NCI-H1092 treated with DMSO at 0.1 percent for 48 hours (cell line): ENCODE measurements at regions not wholly inside any gene's neighbourhood (a gene's known extent, or its start where the extent isn't known, plus 50 kb on each side); places are given as distances from the start of the nearest gene placed in this dataset.

Experiments used
- DNase-seq: peaks from one replicate; lab custom pipeline; 2025; lab: John Stamatoyannopoulos, UW

GRCh38 chr11:92317721-92318120 lies 93.1 kb downstream of the FAT3 start:
- no peak for DNase-seq

GRCh38 chr11:92322225-92322624 lies 97.6 kb downstream of the FAT3 start:
- DNase-seq: no peak

DNA sequence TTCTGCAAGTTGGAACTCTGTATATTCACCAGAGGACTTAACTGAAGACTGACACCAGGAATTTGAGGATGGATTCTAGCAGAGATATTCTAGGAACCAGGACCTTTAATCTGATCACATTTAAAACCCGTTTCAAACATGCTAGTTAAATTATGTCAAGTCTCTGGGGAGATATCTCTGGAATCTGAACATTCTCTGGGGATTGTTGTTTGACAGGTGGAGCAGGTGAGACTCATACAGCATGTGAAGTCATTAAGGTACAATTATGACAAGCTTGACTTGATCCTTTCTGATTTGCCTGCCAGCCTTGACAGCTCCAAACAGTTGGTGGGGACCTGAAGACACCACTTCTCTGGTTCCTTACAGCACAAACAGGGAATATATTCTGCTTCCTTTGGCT lies 100.3 kb downstream of the FAT3 start:
- no peak for DNase-seq

DNA sequence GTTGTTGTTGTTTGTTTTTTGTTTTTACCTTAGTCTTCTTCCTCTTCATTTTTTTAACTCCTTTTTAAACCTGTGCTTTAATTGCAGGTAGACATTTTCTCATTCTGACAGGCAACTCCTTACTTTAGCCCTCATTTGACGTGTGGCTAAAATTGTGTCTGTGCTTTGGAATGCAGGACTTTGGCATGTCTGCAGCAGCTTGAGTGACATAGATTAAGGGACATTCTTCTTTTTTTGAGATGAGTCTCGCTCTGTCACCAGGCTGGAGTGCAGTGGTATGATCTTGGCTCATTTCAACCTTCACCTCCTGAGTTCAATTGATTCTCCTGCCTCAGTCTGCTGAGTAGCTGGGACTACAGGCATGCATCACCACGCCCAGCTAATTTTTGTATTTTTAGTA lies 100.8 kb downstream of the FAT3 start:
- DNase-seq: no peak

DNA sequence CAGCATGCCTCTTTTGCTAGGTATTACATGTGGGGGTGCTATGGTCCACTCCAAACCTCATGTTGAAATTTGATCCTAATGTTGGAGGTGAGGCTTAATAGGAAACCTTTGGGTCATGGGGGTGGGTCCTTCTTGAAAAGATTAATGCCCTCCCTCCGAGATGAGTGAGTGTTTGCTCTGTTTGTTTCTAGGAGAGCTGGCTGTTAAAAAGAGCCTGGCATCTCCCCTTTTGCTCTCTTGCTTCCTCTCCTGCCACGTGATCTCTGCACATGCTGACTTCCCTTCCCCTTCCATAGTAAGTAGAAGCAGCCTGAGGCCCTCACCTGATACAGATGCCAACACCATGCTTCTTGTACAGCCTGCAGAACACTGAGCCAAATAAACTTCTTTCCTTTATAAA lies 104.5 kb downstream of the FAT3 start:
- no peak for DNase-seq

DNA sequence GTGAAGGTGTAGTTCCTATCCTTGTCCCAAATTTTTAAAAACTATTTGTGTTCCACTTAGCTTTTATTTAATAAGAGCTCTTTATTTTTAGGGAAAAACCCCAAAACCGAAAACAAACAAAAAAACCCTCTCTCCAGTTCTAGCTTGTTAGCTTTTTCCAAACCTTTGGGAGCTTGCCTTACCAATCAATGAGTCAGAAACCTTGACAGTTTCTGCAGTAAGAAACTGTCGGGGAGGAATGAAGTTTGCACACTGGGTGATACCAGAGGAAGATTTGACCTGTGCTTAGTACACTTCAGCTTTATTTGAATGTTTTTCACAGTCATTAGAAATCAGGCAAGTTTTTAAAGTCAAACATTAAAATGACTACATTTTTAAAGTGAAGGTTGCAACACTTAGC lies 105.0 kb downstream of the FAT3 start:
- no peak for DNase-seq

DNA sequence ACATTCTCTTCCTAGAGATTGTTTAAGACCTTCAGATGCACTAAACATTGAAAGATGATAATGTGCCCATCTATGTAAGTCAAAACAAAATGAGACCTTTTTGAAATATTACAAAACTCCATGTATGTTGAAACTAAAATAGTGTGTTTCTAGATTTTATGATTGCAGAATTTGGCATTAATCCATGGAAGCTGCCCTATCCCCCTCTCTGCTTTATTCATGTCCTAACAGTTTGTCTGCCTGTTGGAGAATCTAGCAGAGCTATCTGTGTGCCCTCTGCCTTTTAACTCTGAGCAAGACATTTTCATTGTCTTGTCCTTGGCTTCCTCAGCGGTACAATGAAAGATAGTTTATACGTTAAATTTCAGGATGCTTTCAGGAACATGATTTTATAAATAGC lies 105.5 kb downstream of the FAT3 start:
- DNase-seq: no peak

- DNase-seq: no peak
Observed at GRCh38 chr11:92332986-92333385, 108.4 kb downstream of the FAT3 start.

DNA sequence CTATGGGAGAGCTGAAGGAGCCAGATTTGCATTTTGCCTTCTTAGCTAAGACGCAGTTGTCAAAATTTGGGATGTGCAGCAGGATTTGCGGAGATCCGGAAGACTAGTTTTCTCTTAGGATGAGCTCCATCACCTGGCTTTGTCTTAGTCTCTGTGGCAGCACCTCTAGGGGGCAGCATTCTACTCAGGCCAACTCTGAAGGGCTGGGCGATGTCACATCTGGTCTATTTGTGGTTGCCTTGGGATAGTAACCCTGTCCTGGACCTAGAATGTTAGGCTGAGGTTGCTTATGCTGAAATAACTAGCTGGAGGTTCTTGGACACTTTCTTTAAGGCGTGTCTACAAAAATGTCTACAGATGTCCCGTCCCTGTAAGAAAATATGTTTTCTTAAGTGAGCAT lies 116.2 kb downstream of the FAT3 start:
- no peak for DNase-seq

- no peak for DNase-seq
Observed at GRCh38 chr11:92342034-92342720, 117.6 kb downstream of the FAT3 start.

DNA sequence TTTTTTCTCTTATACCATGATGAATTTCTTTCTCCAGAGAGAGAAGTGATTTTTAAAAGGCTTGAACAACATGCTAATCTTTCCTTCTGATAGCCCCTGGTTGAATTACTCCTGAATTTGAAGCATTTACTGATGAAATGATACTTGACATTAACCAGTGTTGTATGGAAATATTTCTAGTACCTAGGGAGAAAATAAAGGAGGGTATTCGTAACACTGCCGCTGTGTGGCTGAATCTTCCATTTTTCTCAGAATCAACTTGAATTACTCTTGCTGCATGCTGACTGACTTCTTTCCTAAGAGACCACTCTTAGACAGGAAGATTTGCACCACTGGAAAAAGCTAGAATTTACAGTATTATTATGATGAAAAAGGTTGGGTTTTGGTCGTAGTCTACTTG lies 118.3 kb downstream of the FAT3 start:
- no peak for DNase-seq

DNA sequence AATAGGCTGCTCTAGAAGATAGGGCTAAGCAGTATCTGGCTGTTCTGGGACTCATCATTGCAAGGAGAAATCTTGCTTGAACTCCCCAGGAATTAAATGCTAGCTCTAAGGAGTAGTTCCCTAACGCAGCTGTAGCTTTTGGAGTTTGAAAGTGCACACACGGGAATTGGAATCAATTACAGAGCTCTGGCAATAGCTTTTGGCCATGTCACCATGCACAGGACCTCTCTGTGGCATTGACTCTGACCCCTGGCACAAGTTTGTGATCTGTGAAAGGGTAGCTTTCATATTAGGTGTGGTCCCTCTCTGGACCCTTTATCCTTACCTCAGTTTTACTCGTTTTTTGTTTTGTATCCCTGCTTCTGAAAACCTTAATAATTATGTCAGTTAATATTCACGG lies 121.6 kb downstream of the FAT3 start:
- no peak for DNase-seq

DNA sequence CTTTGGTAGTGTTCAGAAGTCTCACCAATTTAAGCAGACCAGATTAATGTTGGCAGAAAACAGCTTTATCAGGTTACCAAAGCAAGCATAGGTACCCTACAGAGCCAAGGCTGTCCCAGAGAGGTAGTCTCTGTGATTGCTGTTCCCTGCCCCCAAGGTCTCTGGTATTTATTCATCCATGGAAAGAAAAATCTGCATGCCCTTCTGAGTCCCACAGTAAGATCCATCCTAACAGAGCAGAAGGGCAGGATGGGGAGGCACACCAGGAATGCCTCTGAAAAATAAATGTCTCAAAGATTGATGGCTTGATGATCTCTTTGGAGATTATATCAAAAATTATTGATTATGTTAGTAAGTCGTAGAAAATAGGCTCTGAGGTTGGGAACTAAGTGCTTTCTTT lies 122.8 kb downstream of the FAT3 start:
- DNase-seq: no peak

DNA sequence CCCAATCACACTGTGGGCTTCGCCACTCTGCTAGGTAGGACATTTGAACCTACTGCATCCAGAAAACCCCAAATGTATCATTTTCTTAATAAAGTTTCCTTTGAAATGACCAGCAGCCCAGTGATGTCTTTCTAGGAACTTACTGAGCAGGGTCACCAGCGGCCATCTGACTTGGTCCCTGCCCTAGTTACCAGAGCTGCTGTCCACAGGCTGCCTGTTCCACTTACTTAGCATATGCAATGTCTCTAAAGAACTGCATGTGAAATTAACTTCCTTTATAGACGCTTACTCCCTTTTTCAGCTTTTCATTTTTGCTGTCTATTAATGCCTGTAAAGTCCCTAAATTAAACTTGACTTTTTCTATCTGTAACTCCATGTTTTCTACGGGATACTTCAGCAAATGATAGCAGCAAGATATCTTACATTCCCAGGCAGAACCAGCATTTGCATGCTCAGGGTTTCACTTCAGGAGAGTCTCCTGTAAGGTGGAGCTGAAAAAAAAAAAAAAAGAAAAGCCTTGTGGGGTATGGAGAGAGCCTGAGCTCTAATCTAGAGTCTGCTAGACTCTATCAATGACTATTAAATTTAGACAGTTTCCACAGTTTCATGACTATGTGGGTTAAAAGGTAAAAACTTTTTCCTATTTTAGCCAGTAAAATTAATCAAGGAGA lies 125.0 kb downstream of the FAT3 start:
- DNase-seq: no peak

GRCh38 chr11:92357344-92357743 lies 132.7 kb downstream of the FAT3 start:
- no peak for DNase-seq

GRCh38 chr11:92357841-92358240 lies 133.2 kb downstream of the FAT3 start:
- DNase-seq: no peak

- no peak for DNase-seq
Observed at GRCh38 chr11:92361551-92361950, 136.9 kb downstream of the FAT3 start.

DNA sequence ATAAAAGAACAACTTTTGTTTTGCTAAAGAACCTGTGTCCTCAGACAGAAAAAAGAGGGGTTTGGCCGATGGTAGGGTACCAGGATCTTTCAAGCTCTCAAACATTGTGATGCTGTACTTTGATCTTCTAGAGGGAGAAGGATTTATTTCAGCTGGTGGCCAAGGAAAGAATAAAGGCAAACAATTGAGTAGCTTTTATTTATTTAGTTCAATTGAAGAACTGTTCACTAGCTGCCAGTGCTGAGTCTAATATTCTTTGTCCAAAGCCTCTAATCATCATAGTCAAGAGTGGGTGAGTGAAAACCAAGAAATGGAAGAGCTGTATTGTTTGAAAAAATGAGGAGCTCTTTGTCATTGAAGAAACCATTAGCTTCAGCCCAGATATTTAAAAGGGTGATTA lies 138.4 kb downstream of the FAT3 start:
- DNase-seq: no peak

GRCh38 chr11:92364177-92364576 lies 139.6 kb downstream of the FAT3 start:
- DNase-seq: no peak

DNA sequence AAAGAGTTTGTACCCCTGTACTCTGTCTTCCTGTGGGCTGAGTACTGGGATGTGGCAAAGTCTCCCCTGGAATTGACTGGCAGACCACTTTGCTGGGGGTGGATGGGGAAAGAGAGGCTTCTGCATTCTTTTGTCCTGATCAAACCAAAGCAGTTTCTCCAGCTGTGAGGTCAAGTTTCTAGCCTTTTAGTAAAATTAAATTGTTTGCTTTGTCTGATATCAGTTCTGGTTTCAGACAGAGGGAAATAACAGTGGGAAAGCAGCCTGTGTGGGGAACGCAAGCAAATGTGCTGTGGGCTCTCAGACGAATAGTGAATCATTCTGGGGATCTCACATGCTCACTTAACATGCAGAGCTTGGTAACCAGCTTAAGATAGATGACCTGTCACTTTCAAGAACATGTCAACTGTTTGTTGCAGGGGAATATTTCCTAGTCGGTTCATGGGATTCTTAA lies 151.6 kb downstream of the FAT3 start:
- no peak for DNase-seq

- no peak for DNase-seq
Observed at GRCh38 chr11:92376680-92377079, 152.1 kb downstream of the FAT3 start.

GRCh38 chr11:92380882-92381281 lies 156.3 kb downstream of the FAT3 start:
- no peak for DNase-seq

DNA sequence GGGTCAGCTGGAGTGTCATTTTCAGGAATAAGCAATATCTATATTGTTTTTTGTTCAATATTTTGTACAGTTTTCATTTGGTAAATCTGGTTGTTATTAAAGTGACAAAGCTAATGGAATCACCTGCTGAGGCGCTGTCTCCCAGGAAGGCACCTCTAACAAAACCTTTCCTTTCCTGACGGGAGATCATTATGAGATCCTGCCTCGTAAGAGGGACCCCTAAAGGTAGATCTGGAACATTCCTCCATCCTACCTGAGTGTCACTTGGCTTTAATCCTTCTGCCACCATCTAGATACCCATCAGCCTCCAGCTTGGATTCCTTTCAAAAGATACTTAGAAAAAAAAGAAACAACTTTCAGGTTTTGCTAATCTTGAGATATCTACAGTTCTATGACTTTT lies 157.7 kb downstream of the FAT3 start:
- DNase-seq: no peak

- no peak for DNase-seq
Observed at GRCh38 chr11:92383430-92383829, 158.8 kb downstream of the FAT3 start.
